Gastrocnemius medialis (tissue), 4 donors: ENCODE measurements at regions not wholly inside any gene's neighbourhood (a gene's known extent, or its start where the extent isn't known, plus 50 kb on each side); places are given as distances from the start of the nearest gene placed in this dataset.

Experiments used
- ATAC-seq, 2 donors: fragments of 150-250 bp; one replicate each; pipeline ENCODE4 v1.9.1; 2016
- DNase-seq, 2 donors: peaks; one replicate each; pipeline ENCODE4 v3.0.0-alpha.2; 2019
- H3K27ac ChIP-seq, 4 donors: fragments of 200-600 bp; sonication (generic); 1 replicate in 1 of 4; 2 replicates in 3 of 4; pipeline ENCODE4 v1.5.1; 2016 to 2018; ENCODE audit warnings: mild to moderate bottlenecking in 2 of 4, moderate library complexity in 1 of 4
- H3K27me3 ChIP-seq, 3 donors: fragments of 200-600 bp; sonication (generic) in 2 of 3; 1 replicate in 1 of 3; 2 replicates in 2 of 3; pipeline versions ENCODE4 v1.5.1 to v1.6.0; 2016 to 2019; ENCODE audit warnings: mild to moderate bottlenecking in 1 of 3, moderate library complexity in 1 of 3
- H3K36me3 ChIP-seq, 2 donors: fragments of 200-600 bp; sonication (generic) in 1 of 2; one replicate each; pipeline ENCODE4 v1.5.1; 2017 to 2018
- H3K4me1 ChIP-seq, 2 donors: fragments of 200-600 bp; sonication (generic) in 1 of 2; one replicate each; pipeline ENCODE4 v1.5.1; 2016 to 2017; ENCODE audit warnings: mild to moderate bottlenecking in 2 of 2
- H3K4me3 ChIP-seq, 4 donors: fragments of 200-600 bp; sonication (generic) in 3 of 4; 1 replicate in 1 of 4; 2 replicates in 3 of 4; pipeline ENCODE4 v1.5.1; 2016 to 2019; ENCODE audit warnings: mild to moderate bottlenecking in 2 of 4
- H3K9me3 ChIP-seq, 3 donors: fragments of 200-600 bp; sonication (generic) in 2 of 3; 1 replicate in 1 of 3; 2 replicates in 2 of 3; pipeline ENCODE4 v1.5.1; 2016 to 2019
- CTCF ChIP-seq, 5 experiments: fragments of 450-650 bp in 3 of 5; fragments of 200-600 bp in 2 of 5; sonication (generic) in 2 of 5; IDR thresholded peaks in 4 of 5; conservative IDR thresholded peaks in 1 of 5; 1 replicate in 4 of 5; 2 replicates in 1 of 5; pipeline ENCODE4 v1.5.1; 2016 to 2019; ENCODE audit warnings: antibody characterized with exemption in 5 of 5, mild to moderate bottlenecking in 3 of 5, moderate library complexity in 3 of 5
- POLR2A ChIP-seq, 2 donors: fragments of 450-650 bp; IDR thresholded peaks; one replicate each; pipeline ENCODE4 v1.6.1; 2017; ENCODE audit warnings: antibody characterized with exemption in 2 of 2, mild to moderate bottlenecking in 2 of 2, moderate library complexity in 2 of 2
- in situ Hi-C, 4 donors: fragments of 200-750 bp; cut with MboI; loops; one replicate each; pipeline versions ENCODE4 v1.15.0 to v1.8.0; 2017; ENCODE audit warnings: low sequenced_read_pairs in 4 of 4
- intact Hi-C: fragments of 100-400 bp; cut with DNase I; formaldehyde crosslinking; loops from one replicate; pipeline ENCODE4 v1.15.1; 2023; ENCODE audit warnings: low total_unique reads

- ATAC-seq, result no peak
- in situ Hi-C loops (no loop called here), intact Hi-C loops (no loop called here)
Observed at GRCh38 chr10:133010095-133010842, 67.9 kb upstream of the CFAP46 start.

GRCh38 chr10:133009218-133009950 is 67.0 kb upstream of the CFAP46 start:
- Histone ChIP-seq H3K9me3 (no peaks in the 10 kb centered on the region), H3K36me3 (no peaks in the 10 kb centered on the region), H3K27ac (no peak overlapping the region), H3K4me1 (no peaks in the 10 kb centered on the region), H3K27me3 (peaks cover 0 to 3% (median 0%) of the 10 kb centered on the region in 3 donors), H3K4me3 (no peak overlapping the region)
- TF ChIP-seq POLR2A (IDR thresholded peaks at IDR 0.05) (peak in 1 of 2 donors; percentile 35), CTCF (IDR thresholded peaks at IDR 0.05 in 4 of 5, conservative IDR thresholded peaks at IDR 0.05 in 1 of 5) (no peak)
- peak; percentile 47 to 61 for DNase-seq
- ATAC-seq, result peak; percentile 30 to 41
- intact Hi-C loops (no loop called here), in situ Hi-C loops (no loop called here)

More at GRCh38 chr10:133010095-133010842, 67.9 kb upstream of the CFAP46 start:
- H3K4me3 ChIP-seq, result no peak overlapping the region
- no peaks in the 10 kb centered on the region for H3K9me3 ChIP-seq
- no peaks in the 10 kb centered on the region for H3K4me1 ChIP-seq
- TF ChIP-seq POLR2A (IDR thresholded peaks at IDR 0.05), result no peak
- no peak for TF ChIP-seq CTCF (IDR thresholded peaks at IDR 0.05 in 4 of 5, conservative IDR thresholded peaks at IDR 0.05 in 1 of 5)
- no peak overlapping the region for H3K27ac ChIP-seq
- H3K27me3 ChIP-seq, result peaks cover 0 to 5% (median 0%) of the 10 kb centered on the region in 3 donors
- DNase-seq, result no peak
- H3K36me3 ChIP-seq, result no peaks in the 10 kb centered on the region

- TF ChIP-seq CTCF (IDR thresholded peaks at IDR 0.05 in 4 of 5, conservative IDR thresholded peaks at IDR 0.05 in 1 of 5), result no peak
- no peak for TF ChIP-seq POLR2A (IDR thresholded peaks at IDR 0.05)
- DNase-seq (no peak), ATAC-seq (no peak)
- H3K4me3 ChIP-seq, result no peak overlapping the region
- no peak overlapping the region for H3K27ac ChIP-seq
- H3K9me3 ChIP-seq, result no peaks in the 10 kb centered on the region
- in situ Hi-C loops, result no loop called here
- no peaks in the 10 kb centered on the region for H3K36me3 ChIP-seq
- intact Hi-C loops, result no loop called here
- no peaks in the 10 kb centered on the region for H3K4me1 ChIP-seq
- no peaks in the 10 kb centered on the region for H3K27me3 ChIP-seq
Observed at GRCh38 chr10:133008736-133009135, 66.4 kb upstream of the CFAP46 start.

GRCh38 chr10:133008196-133008595 is 65.8 kb upstream of the CFAP46 start:
- H3K4me1 ChIP-seq, result no peaks in the 10 kb centered on the region
- ATAC-seq (no peak), DNase-seq (no peak)
- in situ Hi-C loops, result no loop called here
- no peaks in the 10 kb centered on the region for H3K36me3 ChIP-seq
- H3K4me3 ChIP-seq, result no peak overlapping the region
- H3K9me3 ChIP-seq, result no peaks in the 10 kb centered on the region
- H3K27me3 ChIP-seq, result no peaks in the 10 kb centered on the region
- H3K27ac ChIP-seq, result no peak overlapping the region
- TF ChIP-seq CTCF (IDR thresholded peaks at IDR 0.05 in 4 of 5, conservative IDR thresholded peaks at IDR 0.05 in 1 of 5) (no peak), POLR2A (IDR thresholded peaks at IDR 0.05) (no peak)
- intact Hi-C loops, result no loop called here
